HG02885 (cell line): ENCODE measurements at regions not wholly inside any gene's neighbourhood (a gene's known extent, or its start where the extent isn't known, plus 50 kb on each side); places are given as distances from the start of the nearest gene placed in this dataset.
"Not testable (repeated sequence)": the region's sequence is repeated elsewhere in the genome, so short reads cannot be mapped to it uniquely, and the experiment has no call there.

Experiments
- ATAC-seq: cut with Tn5 transposase; IDR thresholded peaks from one replicate; pipeline ENCODE4 v1.9.1; 2021; ENCODE audit warnings: mild to moderate bottlenecking; ENCODE audit not compliant: unreplicated experiment, poor library complexity

DNA sequence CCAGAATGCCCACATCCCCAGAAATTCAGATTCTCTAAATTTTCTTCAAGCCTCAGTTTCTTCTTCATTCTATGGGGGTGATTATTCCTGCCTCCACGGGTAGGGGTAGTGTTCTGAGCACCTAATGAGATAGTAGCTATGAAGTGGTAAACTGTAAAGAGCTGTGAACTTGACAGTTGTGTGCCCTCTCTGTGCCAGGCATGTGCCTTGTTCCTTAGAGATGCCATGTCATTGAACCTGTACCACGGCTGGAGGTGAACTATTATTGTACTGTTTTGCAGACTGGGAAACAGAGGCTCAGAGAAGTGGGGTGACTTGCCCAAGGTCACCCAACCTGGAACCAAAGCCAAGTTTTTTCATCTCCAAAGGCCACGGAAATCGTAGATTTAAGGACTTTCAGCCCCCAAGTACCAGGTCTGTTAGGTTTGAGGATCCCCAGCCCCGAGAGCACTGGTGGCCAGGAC, 67.7 kb upstream of the SIRPA start:
- no peak for ATAC-seq

DNA sequence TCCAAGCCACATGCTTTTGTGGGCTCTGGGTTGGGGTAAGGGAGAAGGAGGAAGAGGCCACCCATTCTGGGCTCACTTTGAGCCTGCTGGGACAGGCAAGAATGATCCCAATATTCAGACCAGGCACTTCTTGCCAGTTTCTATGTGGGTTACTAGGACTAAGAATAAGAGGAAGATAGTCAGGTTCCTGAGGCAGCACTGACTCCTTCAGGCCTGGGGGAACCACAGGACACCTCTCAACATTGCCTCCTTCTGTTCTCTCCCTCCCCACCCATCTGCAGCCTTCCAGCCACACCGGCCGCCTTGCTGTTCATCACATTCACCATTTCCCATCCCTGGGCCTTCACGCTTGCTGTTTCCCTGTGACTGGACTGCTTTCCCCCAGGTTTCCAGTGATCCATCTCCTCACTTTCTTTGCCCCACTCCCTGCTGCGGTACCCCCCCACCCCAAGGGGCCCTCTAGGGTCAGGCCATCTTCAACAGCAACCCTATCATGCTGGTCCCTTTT, 69.2 kb upstream of the SIRPA start:
- no peak for ATAC-seq

DNA sequence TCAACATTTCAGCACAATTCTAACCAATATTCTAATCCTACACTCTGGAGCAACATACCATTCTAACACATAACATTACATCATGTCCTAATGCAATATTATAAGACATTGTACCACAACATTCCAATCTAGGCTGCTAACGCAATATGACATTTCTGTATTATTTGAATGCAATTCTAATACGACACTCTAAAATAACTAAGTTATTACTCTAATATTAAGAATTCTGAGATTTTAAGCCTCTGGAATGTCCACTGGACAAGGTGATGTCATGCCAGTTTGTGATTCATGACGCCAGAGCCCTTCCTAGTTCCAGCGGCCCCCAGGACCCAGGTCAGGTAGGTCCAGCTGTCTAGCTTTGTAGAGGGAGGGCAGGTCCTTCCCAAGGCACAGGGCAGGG, 69.7 kb upstream of the SIRPA start:
- ATAC-seq = no peak

DNA sequence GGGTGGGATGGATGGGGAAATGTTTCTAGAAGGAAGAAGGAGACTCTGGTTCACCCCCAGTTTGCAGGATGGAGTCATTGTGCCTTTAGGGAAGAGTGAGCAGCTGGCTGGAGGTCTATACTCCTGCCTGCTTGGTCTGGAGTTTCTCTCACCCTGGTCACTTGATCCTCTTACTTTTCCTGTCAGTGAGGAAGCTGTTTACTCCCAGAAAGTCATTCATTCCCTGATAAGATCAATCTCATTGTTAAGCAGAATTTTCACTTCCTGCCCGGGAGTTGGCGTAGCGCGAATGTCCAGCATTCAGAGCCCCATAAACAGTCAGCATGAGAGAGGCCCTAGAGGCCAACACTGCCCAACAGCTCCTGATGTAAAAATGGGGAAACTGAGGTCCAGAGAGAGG, 70.4 kb upstream of the SIRPA start:
- ATAC-seq = no peak

DNA sequence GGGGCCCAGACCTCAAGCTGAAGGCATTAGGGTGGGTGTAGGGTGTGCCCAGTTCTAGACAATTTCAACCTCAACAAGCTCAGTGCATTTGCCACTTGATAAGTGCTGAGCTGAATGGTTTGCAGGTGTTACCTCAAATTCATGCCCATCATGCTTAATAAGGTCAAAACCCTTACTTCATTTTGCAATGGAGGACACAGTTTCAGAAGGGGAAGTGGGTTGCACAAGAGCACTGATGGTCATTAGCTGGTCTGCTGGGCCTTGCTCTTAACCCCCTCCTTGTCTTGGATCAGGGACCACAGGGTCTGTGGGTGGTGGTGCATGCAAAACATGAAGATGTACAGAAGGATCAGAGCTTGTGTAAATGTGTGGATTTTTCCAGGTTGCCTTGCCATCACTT, 71.0 kb upstream of the SIRPA start:
- ATAC-seq = no peak

DNA sequence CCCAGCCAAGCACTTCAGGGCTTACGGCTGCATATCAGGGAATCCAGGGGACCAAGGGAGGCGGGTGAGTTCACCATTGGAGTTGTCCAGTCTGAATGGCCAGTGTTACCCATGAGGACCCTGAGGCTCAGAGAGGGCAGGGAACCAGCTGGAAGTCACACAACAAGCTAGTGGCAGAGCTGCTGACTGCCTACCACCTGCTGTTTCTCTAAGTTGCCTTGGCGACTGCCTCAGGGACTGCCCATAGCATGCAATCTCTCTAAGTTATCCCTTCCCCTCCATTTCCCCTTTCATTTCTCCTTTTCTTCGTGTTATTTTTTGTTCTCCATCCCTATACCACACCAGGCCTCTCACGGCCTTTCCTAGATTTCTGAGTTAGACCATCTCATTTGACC, 71.8 kb upstream of the SIRPA start:
- ATAC-seq = no peak

GRCh38 chr20:1822564-1823449, 72.4 kb upstream of the SIRPA start:
- ATAC-seq = no peak

DNA sequence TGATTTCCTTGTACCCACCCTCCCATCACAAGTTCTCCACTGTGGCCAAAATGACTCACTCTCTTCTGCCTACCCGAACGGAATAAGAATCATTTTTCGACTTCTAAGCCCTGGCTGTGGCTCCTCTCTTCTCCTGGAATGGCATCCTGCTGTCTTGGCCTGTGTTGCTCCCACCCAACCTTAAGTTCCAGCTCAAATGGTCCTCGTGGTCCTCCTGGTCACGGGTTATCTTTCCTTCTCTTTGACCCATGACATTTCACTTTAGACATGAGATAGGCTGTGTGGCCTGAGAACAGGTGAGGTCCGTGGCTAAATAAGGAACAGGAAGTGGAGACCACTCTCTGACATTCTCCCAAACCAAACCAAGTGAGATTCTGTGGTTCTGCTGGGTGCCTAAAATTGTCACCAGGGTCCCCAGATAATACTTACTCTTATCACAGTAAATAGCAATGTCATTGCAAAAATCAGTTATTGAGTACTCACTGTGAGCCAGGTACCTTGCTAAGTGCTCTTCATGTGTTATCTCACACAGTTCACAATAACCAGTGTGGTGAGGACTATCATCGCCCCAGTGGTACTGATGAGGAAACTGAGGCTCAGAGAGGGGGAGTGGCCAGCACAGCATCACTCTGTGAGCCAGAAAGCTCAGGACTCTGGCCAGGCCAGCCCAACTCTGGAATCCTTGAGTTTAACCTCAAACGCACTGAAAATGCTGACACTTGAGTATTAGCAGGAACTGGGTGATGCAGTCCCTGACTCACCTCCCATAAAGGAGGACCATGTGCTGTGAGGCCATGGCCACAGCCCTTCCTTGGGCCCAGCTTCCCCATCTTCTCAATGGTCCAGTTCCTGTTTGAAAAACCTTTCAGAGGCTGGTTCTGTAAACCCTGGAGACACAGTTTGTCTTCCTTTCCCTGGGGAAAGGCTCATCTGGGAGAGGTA, 74.8 kb upstream of the SIRPA start:
- no peak for ATAC-seq

GRCh38 chr20:1819311-1820137, 75.7 kb upstream of the SIRPA start:
- ATAC-seq = no peak

- ATAC-seq = no peak
Measured at GRCh38 chr20:1818895-1819294, 76.3 kb upstream of the SIRPA start.

DNA sequence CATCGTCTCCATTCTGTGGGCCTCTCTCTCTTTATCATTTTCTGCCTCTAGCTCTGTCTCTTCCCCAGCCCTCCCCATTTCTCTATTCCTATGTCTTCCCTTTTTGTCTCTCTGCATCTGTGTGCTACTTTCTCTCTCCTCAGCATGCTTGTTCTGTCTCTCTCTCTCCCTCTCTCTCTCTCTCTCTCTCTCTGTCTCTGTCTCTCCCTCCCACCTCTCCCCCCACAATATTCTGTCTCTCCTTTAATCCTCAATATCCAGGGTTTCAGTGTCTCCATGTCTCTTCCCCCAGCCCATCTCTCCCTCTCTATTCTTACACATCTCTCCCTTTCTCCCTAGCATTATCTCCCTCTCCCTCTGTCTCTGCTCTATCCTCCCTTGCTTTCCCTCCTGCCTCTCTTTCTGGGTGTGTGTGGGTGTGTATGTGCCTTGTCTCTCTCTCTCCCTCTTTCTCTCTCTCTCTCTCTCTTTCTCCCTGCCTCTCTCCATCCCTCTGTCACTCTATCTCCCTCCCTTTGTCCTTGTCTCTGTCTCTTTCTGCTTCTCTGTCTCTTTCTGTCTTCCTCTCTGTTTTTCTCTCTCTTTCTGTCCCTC, 76.9 kb upstream of the SIRPA start:
- ATAC-seq = no peak

DNA sequence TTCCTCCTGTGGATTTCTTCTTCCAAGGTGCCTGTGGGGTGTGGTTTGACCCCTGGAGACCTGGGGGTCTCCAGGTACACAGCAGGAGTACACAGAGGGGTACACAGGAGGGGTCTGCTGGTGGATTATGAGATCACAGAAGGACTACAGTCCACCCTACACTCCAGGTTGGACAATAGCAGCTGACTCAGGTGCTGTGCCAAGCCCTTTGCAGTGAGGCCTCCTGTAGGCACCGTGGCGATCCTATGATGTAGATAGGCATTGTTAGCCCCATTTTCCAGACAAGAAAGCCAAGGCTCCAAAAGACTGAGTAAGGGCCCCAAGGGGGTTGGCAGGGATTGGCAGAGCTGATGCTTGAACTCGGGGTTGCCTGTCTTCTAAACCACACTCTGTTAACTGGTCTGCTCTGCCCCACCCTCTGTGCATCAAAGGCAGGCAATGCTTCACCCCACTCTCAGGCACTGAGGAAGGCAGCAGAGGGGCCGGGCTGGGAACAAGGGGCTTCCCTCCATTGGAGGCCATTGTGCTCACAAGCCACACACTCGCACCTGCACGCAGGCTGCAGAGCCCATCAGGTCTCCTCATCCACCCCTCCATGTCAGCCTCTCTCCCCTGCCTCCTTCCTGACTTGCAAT, 77.5 kb upstream of the SIRPA start:
- no peak for ATAC-seq

DNA sequence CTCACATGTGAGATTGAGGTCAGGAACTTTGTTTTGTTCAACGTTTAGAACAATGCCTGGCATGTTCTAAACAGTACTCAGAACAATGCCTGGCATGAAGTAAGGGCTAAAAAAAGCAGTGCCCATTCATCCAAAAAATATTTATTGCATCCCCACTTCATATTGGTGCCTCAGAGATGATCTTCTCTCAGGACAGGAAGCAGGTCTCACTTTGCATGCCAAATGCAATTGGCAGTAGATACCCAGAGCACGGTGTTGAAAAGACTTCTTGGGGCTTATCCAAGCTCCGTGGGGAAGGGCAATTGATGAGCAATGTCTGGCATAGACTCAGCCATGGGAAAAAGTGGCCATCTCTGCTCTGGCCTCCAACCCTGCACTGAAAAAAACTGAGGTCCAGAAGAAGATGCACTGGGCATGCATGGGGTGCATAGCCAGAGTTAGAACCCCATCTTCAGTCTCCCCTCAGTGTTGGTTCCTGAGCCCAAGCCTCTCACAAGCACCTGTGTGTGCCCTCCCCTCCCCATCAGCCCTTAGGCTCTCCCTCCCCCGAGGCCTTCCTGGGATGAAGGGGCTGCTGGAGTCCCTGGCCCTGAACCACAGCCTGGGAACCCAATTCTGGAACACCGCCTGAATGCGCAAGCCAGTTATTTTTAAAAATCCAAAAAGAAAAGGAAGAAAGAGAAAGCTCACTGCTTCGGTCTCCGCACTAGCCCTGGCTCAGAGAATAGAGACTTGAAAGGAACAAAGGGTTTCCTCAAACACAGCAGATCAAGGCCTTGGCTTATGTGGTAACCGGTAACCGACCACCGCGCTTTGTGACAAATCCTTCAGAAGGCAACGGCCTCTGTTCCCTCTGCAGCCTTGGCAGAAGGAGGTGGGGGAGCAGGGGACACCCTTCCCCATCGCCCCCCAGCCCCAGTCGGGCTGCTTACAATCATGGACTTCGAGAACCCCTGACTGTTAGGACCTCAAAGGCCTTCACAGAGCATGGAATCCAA, 78.5 kb upstream of the SIRPA start:
- ATAC-seq = no peak

DNA sequence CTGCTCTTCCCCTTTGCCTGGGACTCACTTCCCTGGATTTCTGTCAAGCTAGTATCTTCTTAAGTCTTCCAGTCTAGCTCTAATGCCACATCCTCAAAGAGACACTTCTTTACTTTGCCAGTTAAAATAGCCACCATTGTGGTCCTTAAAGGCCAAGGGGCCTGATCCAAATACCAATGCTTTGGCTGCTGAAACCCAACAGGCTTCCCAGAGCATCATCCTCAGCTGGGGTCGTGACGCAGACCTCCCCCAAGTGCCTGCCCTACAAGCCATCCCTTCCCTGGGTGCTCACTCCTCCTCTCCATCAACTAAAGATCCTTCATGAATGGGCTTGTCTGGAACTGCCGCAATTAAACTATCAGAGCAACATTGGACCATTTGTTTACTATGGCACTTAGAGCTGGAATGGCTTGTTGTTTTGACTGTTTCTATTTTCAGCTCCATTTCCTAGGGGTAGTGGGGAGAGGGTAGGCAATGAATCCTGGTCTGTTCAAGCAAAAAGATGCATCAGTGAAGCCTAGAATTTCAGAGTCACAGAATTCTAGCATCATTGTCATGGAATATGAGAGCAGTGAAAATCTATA, 79.6 kb upstream of the SIRPA start:
- no peak for ATAC-seq

- not testable (repeated sequence) for ATAC-seq
Measured at GRCh38 chr20:1814861-1815260, 80.3 kb upstream of the SIRPA start.

DNA sequence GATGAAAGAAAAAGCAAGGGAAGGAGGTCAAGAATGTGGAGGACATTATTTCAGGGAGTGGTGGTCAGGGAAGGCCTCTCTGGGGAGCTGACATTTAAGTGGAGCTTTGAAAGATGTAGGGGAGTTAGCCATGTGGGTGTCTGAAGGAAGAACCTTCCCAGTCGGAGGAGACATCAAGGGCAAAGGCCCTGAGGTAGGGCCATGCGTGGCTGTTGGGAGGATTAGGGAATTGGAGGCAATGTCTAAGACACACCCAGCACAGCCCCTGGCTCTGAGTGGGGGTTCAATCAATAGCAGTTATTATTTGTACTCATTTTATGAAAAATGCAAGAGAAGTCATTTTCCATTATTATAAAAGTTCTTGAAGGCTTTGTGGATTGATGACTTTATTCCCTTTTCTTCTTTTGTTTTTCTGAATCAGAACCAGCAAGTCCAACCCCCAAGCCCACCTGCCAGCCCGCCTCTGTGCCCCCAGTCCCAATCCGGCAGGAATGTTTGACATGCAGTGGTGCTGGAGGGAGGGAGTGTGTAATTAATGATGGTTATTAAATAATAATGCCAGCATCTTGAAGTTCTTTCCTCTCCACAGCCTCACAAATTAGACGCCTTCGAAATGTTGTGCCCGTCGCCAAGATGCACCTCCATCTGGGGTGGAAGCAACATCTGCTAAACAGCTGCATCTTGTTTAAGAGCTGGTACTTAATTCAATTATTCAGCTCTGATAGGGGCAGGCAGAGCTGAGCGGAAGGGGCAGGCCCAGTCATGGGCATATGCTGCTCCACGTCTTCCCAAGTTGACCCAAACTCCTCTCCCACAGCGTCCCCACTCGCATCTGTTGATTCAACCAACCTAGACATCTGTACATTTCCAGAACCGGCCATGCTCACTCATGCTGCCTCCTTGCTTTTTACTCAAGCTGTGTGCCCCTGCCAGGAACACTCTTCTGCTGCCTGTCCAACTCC, 81.3 kb upstream of the SIRPA start:
- ATAC-seq = no peak

DNA sequence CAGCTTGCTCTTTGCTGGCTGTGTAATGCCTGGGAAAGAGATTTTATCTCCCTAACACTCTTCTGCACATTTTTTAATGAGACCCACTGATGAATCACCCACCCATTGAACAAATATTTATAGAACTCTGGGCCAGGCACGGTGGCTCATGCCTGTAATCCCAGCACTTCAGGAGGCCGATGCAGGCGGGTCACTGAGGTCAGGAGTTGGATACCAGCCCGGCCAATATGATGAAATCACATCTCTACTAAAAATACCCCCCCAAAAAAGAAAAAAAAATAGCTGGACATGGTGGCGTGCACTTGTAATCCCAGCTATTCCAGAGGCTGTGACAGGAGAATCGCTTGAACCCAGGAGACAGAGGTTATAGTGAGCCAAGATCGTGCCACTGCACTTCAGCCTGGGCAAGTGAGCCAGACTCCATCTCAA, 82.1 kb upstream of the SIRPA start:
- ATAC-seq = no peak
